Ovary (tissue), 7 donors: ENCODE measurements at regions not wholly inside any gene's neighbourhood (a gene's known extent, or its start where the extent isn't known, plus 50 kb on each side); places are given as distances from the start of the nearest gene placed in this dataset.

Experiments used
- DNase-seq, 5 donors: peaks; one replicate each; pipeline ENCODE4 v3.0.0-alpha.2; 2019 to 2020
- H3K27ac ChIP-seq, 2 donors: fragments of 200-600 bp; one replicate each; pipeline versions ENCODE4 v1.5.1 to v1.8.0; 2019 to 2022
- H3K27me3 ChIP-seq: fragments of 200-600 bp; one replicate; pipeline ENCODE4 v1.8.0; 2022
- H3K36me3 ChIP-seq: fragments of 200-600 bp; sonication (generic); one replicate; pipeline ENCODE4 v1.5.1; 2019
- H3K4me1 ChIP-seq: one replicate; pipeline ENCODE4 v1.8.1; 2013; ENCODE audit warnings: mild to moderate bottlenecking, moderate library complexity; ENCODE audit not compliant: insufficient read depth
- H3K4me3 ChIP-seq: fragments of 200-600 bp; sonication (generic); one replicate; pipeline ENCODE4 v1.5.1; 2017
- H3K9me3 ChIP-seq, 2 donors: fragments of 200-600 bp in 1 of 2; sonication (generic) in 1 of 2; one replicate each; pipeline versions ENCODE4 v1.5.1 to v1.8.1; 2013 to 2019; ENCODE audit warnings: mild to moderate bottlenecking in 1 of 2, moderate library complexity in 1 of 2
- CTCF ChIP-seq, 3 donors: fragments of 450-650 bp in 2 of 3; fragments of 200-600 bp in 1 of 3; IDR thresholded peaks; one replicate each; pipeline versions ENCODE4 v1.5.1 to v1.8.0; 2016 to 2022; ENCODE audit warnings: antibody characterized with exemption in 3 of 3, mild to moderate bottlenecking in 1 of 3
- EP300 ChIP-seq: sonication (generic); formaldehyde crosslinking; IDR thresholded peaks from one replicate; pipeline ENCODE4 v1.6.1; 2017; ENCODE audit warnings: antibody characterized with exemption
- POLR2A ChIP-seq: fragments of 450-650 bp; IDR thresholded peaks from one replicate; pipeline ENCODE4 v1.6.1; 2017; ENCODE audit warnings: antibody characterized with exemption, mild to moderate bottlenecking, moderate library complexity
- WGBS, 3 donors: extraction: QIAGEN DNeasy Blood & Tissue Kit in 1 of 3; methylation state at CpG; one replicate each; pipeline versions ENCODE4 v1.1.5 to v1.1.7; 2013 to 2017; 5-methylcytosine and 5-hydroxymethylcytosine counted together
- intact Hi-C, 4 donors: fragments of 100-400 bp; cut with DNase I; formaldehyde crosslinking; loops; one replicate each; pipeline versions ENCODE4 v1.11.0 to v1.15.1; 2022 to 2023
- donor health status: DM: no; HTN: no; CAD: no; lungs with moderate emphysema.
- donor health status: DM: no; HTN: no; CAD: no.
- donor health status: Bipolar disorder and iron deficiency.
- donor health status: DM: no; HTN: no; CAD: no.
- donor health status: DM: yes; HTN: yes; CAD: no.

GRCh38 chr1:94653454-94653853 is 111.9 kb upstream of the F3 start:
- intact Hi-C loops, result loop anchor here in 1 of 4 donors (10.0 kb wide), 1 partner anchor 51 kb away; no protein-coding TSS in a partner anchor
- H3K27me3 ChIP-seq, result no peaks in the 10 kb centered on the region
- DNase-seq, result no peak
- H3K4me1 ChIP-seq, result peaks cover 16% of the 10 kb centered on the region
- no peaks in the 10 kb centered on the region for H3K36me3 ChIP-seq
- no peak for TF ChIP-seq EP300
- TF ChIP-seq CTCF (IDR thresholded peaks at IDR 0.05), result no peak
- TF ChIP-seq POLR2A, result no peak
- WGBS, 3 donors, result 64 to 66% (median 65%) methylated on average over 3 of the region's 3 CpGs
- H3K27ac ChIP-seq, result peak overlapping the region in 1 of 2 donors; percentile 34
- H3K4me3 ChIP-seq, result no peak overlapping the region
- H3K9me3 ChIP-seq, result no peaks in the 10 kb centered on the region

- intact Hi-C loops, result loop anchor here in 1 of 4 donors (10.0 kb wide), 1 partner anchor 54 kb away; no protein-coding TSS in a partner anchor
- no peak overlapping the region for H3K4me3 ChIP-seq
- no peaks in the 10 kb centered on the region for H3K36me3 ChIP-seq
- no peaks in the 10 kb centered on the region for H3K9me3 ChIP-seq
- H3K27ac ChIP-seq, result no peak overlapping the region
- TF ChIP-seq EP300, result no peak
- no peak for TF ChIP-seq POLR2A
- no peak for TF ChIP-seq CTCF (IDR thresholded peaks at IDR 0.05)
- no peaks in the 10 kb centered on the region for H3K27me3 ChIP-seq
- WGBS, 3 donors, result 97 to 100% (median 100%) methylated on average over 2 of the region's 2 CpGs
- peaks cover 17% of the 10 kb centered on the region for H3K4me1 ChIP-seq
- no peak for DNase-seq
Measured at GRCh38 chr1:94651076-94651475, 109.5 kb upstream of the F3 start.

GRCh38 chr1:94650301-94650700 is 108.7 kb upstream of the F3 start:
- no peaks in the 10 kb centered on the region for H3K27me3 ChIP-seq
- 86 to 91% (median 89%) methylated on average over 2 of the region's 2 CpGs for whole genome bisulfite sequencing, 3 donors
- no peaks in the 10 kb centered on the region for H3K36me3 ChIP-seq
- H3K27ac ChIP-seq, result no peak overlapping the region
- no peak overlapping the region for H3K4me3 ChIP-seq
- no peaks in the 10 kb centered on the region for H3K9me3 ChIP-seq
- TF ChIP-seq POLR2A (no peak), EP300 (no peak), CTCF (IDR thresholded peaks at IDR 0.05) (no peak)
- peaks cover 17% of the 10 kb centered on the region for H3K4me1 ChIP-seq
- no peak for DNase-seq
- intact Hi-C loops, result loop anchor here in 1 of 4 donors (10.0 kb wide), 1 partner anchor 54 kb away; no protein-coding TSS in a partner anchor

GRCh38 chr1:94648225-94649007 is 106.9 kb upstream of the F3 start:
- 12 to 14% (median 13%) methylated on average over 14 of the region's 14 CpGs for WGBS, 3 donors
- no peaks in the 10 kb centered on the region for H3K9me3 ChIP-seq
- H3K4me3 ChIP-seq, result no peak overlapping the region
- no peaks in the 10 kb centered on the region for H3K36me3 ChIP-seq
- DNase-seq, result peak; percentile 79 to 92 (median 89)
- peaks cover 10% of the 10 kb centered on the region for H3K4me1 ChIP-seq
- H3K27ac ChIP-seq, result peak overlapping the region in 1 of 2 donors; percentile 35
- TF ChIP-seq EP300 (peak; percentile 56), CTCF (IDR thresholded peaks at IDR 0.05) (no peak)
- intact Hi-C loops, result no loop called here
- no peaks in the 10 kb centered on the region for H3K27me3 ChIP-seq
